ENCODE measurements at regions not wholly inside any gene's neighbourhood (a gene's known extent, or its start where the extent isn't known, plus 50 kb on each side); places are given as distances from the start of the nearest gene placed in this dataset.
"Not testable (repeated sequence)": the region's sequence is repeated elsewhere in the genome, so short reads cannot be mapped to it uniquely, and the experiment has no call there.

DNA sequence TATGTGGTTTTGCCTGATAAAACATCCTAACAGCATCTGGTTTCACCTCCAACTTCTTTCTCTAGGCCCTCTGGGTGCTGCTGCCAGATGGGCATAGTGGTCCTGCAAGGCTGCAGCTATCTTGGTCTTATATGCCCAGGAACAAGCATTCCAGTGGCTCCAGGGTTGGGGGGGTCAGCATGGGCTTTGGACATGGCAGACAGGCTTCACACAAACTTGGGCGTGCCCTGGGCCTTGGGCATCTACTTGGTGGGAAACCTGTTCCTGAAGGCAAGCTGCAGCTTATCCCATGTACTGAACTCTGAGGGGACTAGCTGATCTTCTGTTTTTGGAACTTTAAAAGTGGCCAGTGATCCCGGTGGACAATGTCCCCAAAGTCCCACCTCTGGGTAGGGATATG lies 54.9 kb upstream of the ZNF678 start:
- DNase-seq (ENCODE audit: low spot score): no peak

GRCh38 chr1:227506490-227507393 lies 56.6 kb upstream of the ZNF678 start:
- DNase-seq (ENCODE audit: low spot score): not testable (repeated sequence)

- not testable (repeated sequence) for DNase-seq (ENCODE audit: low spot score)
Observed at GRCh38 chr1:227496045-227496444, 67.3 kb upstream of the ZNF678 start.

GRCh38 chr1:227493863-227494551 lies 69.3 kb upstream of the ZNF678 start:
- not testable (repeated sequence) for DNase-seq (ENCODE audit: low spot score)

- no peak for DNase-seq (ENCODE audit: low spot score)
Observed at GRCh38 chr1:227490478-227490877, 72.9 kb upstream of the ZNF678 start.

GRCh38 chr1:227490001-227490400 lies 73.4 kb upstream of the ZNF678 start:
- DNase-seq (ENCODE audit: low spot score): no peak

DNA sequence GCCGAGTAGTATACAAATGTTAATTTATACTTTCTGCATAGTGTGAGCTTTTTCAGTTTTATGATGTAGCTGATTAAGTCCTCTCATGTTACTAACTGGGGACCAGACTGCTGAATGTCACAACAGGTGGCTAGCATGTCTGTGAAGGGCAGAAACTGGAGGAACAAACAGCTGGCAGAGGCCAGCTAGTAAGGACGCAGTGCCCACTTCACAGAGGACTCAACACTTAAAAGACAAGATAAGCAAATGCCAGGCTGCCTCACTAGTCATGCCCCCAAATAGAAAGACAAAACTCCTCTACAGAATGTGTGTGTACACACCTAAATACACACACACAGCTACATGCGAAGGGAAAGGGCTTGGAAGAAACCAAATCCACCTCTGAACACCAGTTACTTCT lies 73.8 kb upstream of the ZNF678 start:
- no peak for DNase-seq (ENCODE audit: low spot score)

DNA sequence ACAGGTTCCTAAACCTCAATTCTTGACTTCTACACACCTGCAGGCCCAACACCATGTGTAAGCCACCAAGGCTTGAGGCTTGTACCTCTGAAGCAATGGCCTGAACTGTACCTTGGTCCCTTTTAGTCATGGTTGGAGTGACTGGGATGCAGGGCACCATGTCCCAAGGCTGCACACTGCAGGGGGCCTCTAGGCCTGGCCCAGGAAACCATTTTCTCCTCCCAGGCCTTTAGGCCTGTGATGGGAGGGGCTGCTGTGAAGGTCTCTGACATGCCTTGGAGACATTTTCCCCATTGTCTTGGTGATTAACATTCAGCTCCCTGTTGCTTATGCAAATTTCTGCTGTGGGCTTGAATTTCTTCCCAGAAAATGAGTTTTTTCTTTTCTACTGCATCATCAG lies 75.8 kb upstream of the ZNF678 start:
- DNase-seq (ENCODE audit: low spot score): no peak

DNA sequence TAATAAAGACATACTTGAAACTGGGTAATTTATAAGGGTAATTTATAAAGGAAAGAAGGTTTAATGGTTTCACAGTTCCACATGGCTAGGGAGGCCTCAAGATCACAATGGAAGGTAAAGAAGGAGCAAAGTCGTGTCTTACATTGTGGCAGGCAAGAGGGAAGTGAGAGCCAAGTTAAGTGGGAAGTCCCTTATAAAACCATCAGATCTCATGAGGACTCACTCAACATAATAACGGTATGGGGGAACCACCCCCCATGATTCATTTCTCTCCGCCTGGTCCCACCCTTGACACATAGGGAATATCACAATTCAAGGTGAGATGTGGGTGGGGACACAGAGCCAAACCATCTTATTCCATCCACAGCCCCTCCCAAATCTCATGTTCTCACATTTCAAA lies 76.8 kb upstream of the ZNF678 start:
- DNase-seq (ENCODE audit: low spot score): no peak

DNA sequence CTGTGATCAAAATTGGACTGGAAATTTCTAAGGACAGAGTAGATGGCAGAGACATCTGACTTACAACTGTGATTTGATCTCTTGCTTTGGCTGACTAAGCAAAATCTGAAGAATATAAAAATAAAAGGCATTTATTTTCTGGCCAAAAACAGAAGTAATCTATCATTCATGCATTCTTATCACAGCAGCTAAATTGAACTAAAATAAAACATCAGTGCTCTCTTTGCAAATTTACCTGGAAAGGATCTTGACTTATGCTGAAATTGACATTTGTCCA lies 81.4 kb upstream of the ZNF678 start:
- no peak for DNase-seq (ENCODE audit: low spot score)

GRCh38 chr1:227474072-227474471 lies 89.3 kb upstream of the ZNF678 start:
- DNase-seq (ENCODE audit: low spot score): not testable (repeated sequence)

- no peak for DNase-seq (ENCODE audit: low spot score)
Observed at GRCh38 chr1:227472772-227473171, 90.6 kb upstream of the ZNF678 start.

- DNase-seq (ENCODE audit: low spot score): no peak
Observed at GRCh38 chr1:227470688-227471087, 92.7 kb upstream of the ZNF678 start.

DNA sequence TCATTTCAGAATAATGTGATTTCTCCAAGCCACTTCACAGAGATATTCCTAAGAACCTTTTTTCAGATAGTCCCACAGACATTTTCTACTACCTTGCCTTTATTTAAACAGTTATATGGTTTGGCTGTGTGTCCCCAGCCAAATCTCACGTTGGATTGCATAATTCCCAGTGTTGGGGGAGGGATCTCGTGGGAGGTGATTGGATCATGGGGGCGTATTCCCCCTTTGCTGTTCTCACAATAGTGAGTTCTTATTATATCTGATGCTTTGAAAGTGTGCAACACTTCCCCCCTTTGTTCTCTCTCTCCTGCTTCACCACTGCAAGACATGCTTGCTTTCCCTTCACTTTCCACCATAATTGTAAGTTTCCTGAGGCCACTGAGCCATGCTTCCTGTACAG lies 93.6 kb upstream of the ZNF678 start:
- DNase-seq (ENCODE audit: low spot score): no peak

- no peak for DNase-seq (ENCODE audit: low spot score)
Observed at GRCh38 chr1:227466039-227466645, 97.2 kb upstream of the ZNF678 start.

DNA sequence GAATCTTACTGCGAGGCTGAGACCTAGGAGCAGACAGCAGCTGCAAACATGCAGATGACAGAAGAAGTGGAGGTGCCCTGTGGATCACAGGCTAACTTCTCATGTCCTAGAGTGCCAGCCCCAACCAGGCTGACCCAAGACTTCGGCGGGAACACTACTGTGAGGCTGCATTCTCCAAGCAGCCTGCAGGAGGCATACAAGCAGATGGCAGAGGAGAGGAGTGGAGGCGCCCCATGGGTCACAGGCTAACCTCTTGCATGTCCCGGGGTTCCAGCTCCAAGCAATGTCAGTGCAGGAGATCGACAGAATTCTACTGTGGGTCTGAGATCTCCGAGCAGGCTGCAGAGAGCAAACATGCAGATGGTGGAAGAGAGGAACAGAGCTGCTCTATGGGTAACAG lies 98.1 kb upstream of the ZNF678 start:
- DNase-seq (ENCODE audit: low spot score): no peak

DNA sequence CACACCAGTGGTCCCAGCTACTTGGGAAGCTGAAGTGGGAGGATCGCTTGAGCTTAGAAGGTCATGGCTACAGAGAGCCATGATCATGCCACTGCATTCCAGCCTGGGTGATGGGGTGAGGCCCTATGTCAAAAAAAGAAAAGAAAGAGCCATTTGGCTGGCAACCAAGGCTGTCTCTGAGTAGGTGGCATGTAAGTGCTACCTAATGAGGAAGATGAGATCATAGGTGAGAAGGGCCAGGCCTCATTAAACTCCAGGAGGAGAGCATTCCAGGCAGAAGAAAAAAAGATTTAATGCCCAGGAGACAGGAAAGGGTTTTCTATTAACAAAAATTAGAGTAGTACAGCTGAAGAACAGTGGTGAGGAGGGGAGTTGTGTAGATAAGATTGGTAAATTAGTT lies 103.4 kb upstream of the ZNF678 start:
- no peak for DNase-seq (ENCODE audit: low spot score)

DNA sequence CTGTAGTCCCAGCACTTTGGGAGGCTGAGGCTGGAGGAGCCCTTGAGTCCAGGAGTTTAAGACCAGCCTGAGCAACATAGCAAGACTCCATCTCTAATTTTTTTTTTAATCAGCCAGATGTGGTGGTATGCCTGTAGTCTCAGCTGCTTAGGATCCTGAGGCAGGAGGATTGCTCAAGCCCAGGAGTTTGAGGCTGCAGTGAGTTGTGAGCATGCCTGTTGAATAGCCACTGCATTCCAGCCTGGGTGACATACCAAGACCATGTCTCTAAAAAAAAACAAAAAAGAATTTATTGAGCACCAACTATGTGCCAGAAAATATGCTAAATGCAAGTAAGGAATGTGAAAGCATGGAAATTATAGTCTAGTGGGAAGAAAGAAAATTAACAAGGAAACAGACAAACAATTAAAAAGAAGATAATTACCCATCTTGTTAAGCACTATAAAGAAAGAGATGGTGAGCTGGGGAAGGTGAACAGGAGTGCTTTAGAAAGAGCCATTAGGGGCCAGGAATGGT lies 104.0 kb upstream of the ZNF678 start:
- DNase-seq (ENCODE audit: low spot score): no peak

GRCh38 chr1:227454686-227455085 lies 108.7 kb upstream of the ZNF678 start:
- DNase-seq (ENCODE audit: low spot score): no peak

- no peak for DNase-seq (ENCODE audit: low spot score)
Observed at GRCh38 chr1:227453631-227454355, 109.6 kb upstream of the ZNF678 start.

- no peak for DNase-seq (ENCODE audit: low spot score)
Observed at GRCh38 chr1:227451954-227452353, 111.4 kb upstream of the ZNF678 start.

- DNase-seq (ENCODE audit: low spot score): no peak
Observed at GRCh38 chr1:227451057-227451456, 112.3 kb upstream of the ZNF678 start.
